SK-N-SH (cell line): ENCODE measurements at regions not wholly inside any gene's neighbourhood (a gene's known extent, or its start where the extent isn't known, plus 50 kb on each side); places are given as distances from the start of the nearest gene placed in this dataset.

Experiments used
- CTCF ChIA-PET: fragments of 300-600, 350-600 bp; formaldehyde crosslinking; extraction: SDS; loops from one replicate; lab custom pipeline; 2021; lab: Yijun Ruan, JAX
- POLR2A ChIA-PET: fragments of 350-600 bp; sonication (Branson Sonifier 250); formaldehyde crosslinking; extraction: SDS; loops from one replicate; lab custom pipeline; 2020; ENCODE audit warnings: antibody characterized with exemption, inconsistent platforms; lab: Yijun Ruan, JAX
- DNase-seq: peaks from one replicate; pipeline ENCODE4 v3.0.0; 2012
- H2AFZ ChIP-seq: fragments of 200-600 bp; sonication (generic); 2 replicates; pipeline ENCODE4 v1.8.1; 2016; ENCODE audit warnings: antibody characterized with exemption, mild to moderate bottlenecking, low read depth
- H3F3A ChIP-seq: fragments of 200-600 bp; sonication (generic); replicated peaks from 2 replicates; pipeline ENCODE3; 2016; ENCODE audit warnings: antibody characterized with exemption, mild to moderate bottlenecking; ENCODE audit not compliant: insufficient read depth
- H3K27ac ChIP-seq, 2 experiments: fragments of 200-500 bp in 1 of 2; fragments of 200-600 bp in 1 of 2; sonication (Bioruptor generic) in 1 of 2; sonication (generic), shearing (Covaris generic) in 1 of 2; 2 replicates each; pipeline versions ENCODE4 v1.5.1 to v1.6.1; 2014 to 2016; ENCODE audit warnings: low read depth in 2 of 2, inconsistent platforms in 1 of 2, low read length in 1 of 2, mild to moderate bottlenecking in 1 of 2, mixed read lengths in 1 of 2
- H3K27me3 ChIP-seq: fragments of 200-600 bp; sonication (generic), shearing (Covaris generic); 2 replicates; pipeline ENCODE4 v1.6.1; 2016; ENCODE audit warnings: mixed run types; ENCODE audit not compliant: insufficient read depth
- H3K36me3 ChIP-seq, 2 experiments: fragments of 200-500 bp in 1 of 2; fragments of 200-600 bp in 1 of 2; sonication (Bioruptor generic) in 1 of 2; sonication (generic) in 1 of 2; replicated peaks in 1 of 2; 2 replicates each; pipeline versions ENCODE3 to v1.5.1; 2014 to 2016; ENCODE audit warnings: low read length in 1 of 2, mild to moderate bottlenecking in 1 of 2; ENCODE audit not compliant: insufficient read depth in 2 of 2, control insufficient read depth in 1 of 2
- H3K4me1 ChIP-seq, 2 experiments: fragments of 200-500 bp in 1 of 2; fragments of 200-600 bp in 1 of 2; sonication (Bioruptor generic) in 1 of 2; sonication (generic), shearing (Covaris generic) in 1 of 2; 2 replicates each; pipeline versions ENCODE4 v1.5.1 to v1.6.1; 2014 to 2016; ENCODE audit warnings: low read depth in 1 of 2, low read length in 1 of 2, mixed run types in 1 of 2; ENCODE audit not compliant: insufficient read depth in 2 of 2, control insufficient read depth in 1 of 2
- H3K4me2 ChIP-seq: fragments of 200-600 bp; sonication (generic), shearing (Covaris generic); 2 replicates; pipeline ENCODE4 v1.6.1; 2017; ENCODE audit warnings: mixed run types
- H3K4me3 ChIP-seq, 2 experiments: fragments of 200-500 bp in 1 of 2; fragments of 200-600 bp in 1 of 2; sonication (Bioruptor generic) in 1 of 2; sonication (generic), shearing (Covaris generic) in 1 of 2; 2 replicates each; pipeline versions ENCODE4 v1.5.1 to v1.8.1; 2014 to 2016; ENCODE audit warnings: low read depth in 2 of 2, inconsistent platforms in 1 of 2, low read length in 1 of 2, mild to moderate bottlenecking in 1 of 2, mixed read lengths in 1 of 2, moderate library complexity in 1 of 2
- H3K79me2 ChIP-seq: fragments of 200-600 bp; sonication (generic); 2 replicates; pipeline ENCODE4 v1.8.1; 2017; ENCODE audit warnings: mild to moderate bottlenecking; ENCODE audit not compliant: insufficient read depth
- H3K9ac ChIP-seq: fragments of 200-600 bp; sonication (generic); 2 replicates; pipeline ENCODE4 v1.6.1; 2017; ENCODE audit warnings: mixed run types
- H3K9me2 ChIP-seq: fragments of 200-600 bp; sonication (generic); 2 replicates; pipeline ENCODE4 v1.6.1; 2017; ENCODE audit warnings: mixed run types
- H3K9me3 ChIP-seq: fragments of 200-600 bp; sonication (generic); 2 replicates; pipeline ENCODE4 v1.6.1; 2017; ENCODE audit warnings: mixed run types, mild to moderate bottlenecking, moderate library complexity
- H4K20me1 ChIP-seq: fragments of 200-600 bp; sonication (generic); 2 replicates; pipeline ENCODE4 v1.6.1; 2017; ENCODE audit warnings: mild to moderate bottlenecking, mixed run types; ENCODE audit not compliant: insufficient read depth
- CHD2 ChIP-seq: fragments of 150-350 bp; IDR thresholded peaks from 2 replicates; pipeline ENCODE4 v1.6.1; 2018; ENCODE audit warnings: low read length; ENCODE audit not compliant: partially characterized antibody
- EP300 ChIP-seq, 2 experiments: IDR thresholded peaks; 2 replicates each; pipeline versions ENCODE4 v1.4.0 to v1.6.1; 2012; ENCODE audit warnings: borderline replicate concordance in 1 of 2, low read depth in 1 of 2, low read length in 1 of 2
- POLR2AphosphoS5 ChIP-seq: IDR thresholded peaks from 2 replicates; pipeline ENCODE4 v1.6.1; 2012; ENCODE audit warnings: low read depth, low read length
- RCOR1 ChIP-seq: fragments of 150-350 bp; IDR thresholded peaks from 2 replicates; pipeline ENCODE4 v1.6.1; 2017; ENCODE audit warnings: antibody characterized with exemption, low read length
- RXRA ChIP-seq: IDR thresholded peaks from 2 replicates; pipeline ENCODE4 v1.4.0; 2012; ENCODE audit warnings: low read depth, mild to moderate bottlenecking, borderline replicate concordance
- TAF1 ChIP-seq: IDR thresholded peaks from 2 replicates; pipeline ENCODE4 v1.6.1; 2012; ENCODE audit warnings: low read depth, mild to moderate bottlenecking, low read length, moderate library complexity, borderline replicate concordance
- TCF12 ChIP-seq: IDR thresholded peaks from 2 replicates; pipeline ENCODE4 v1.4.0; 2012
- TEAD4 ChIP-seq: IDR thresholded peaks from 2 replicates; pipeline ENCODE4 v1.4.0; 2012; ENCODE audit warnings: mild to moderate bottlenecking, borderline replicate concordance; ENCODE audit not compliant: insufficient read depth
- WGBS: methylation state at CpG from one replicate; pipeline ENCODE4 v1.1.6; 2017; ENCODE audit warnings: low lambda C conversion rate; 5-methylcytosine and 5-hydroxymethylcytosine counted together
- TF ChIP-seq, protein P1 (sequence below): fragments of 200-600 bp; sonication (generic); IDR thresholded peaks from 2 replicates; pipeline ENCODE4 v1.6.1; 2017; ENCODE audit warnings: antibody characterized with exemption, mild to moderate bottlenecking, moderate library complexity
- TF ChIP-seq, protein P2 (sequence below): IDR thresholded peaks from 2 replicates; pipeline ENCODE4 v1.6.1; 2012; ENCODE audit warnings: mild to moderate bottlenecking, low read depth, low read length, moderate library complexity
- TF ChIP-seq, protein P3 (sequence below): IDR thresholded peaks from 2 replicates; pipeline ENCODE4 v1.4.0; 2012; ENCODE audit warnings: low read depth, borderline replicate concordance

DNA sequence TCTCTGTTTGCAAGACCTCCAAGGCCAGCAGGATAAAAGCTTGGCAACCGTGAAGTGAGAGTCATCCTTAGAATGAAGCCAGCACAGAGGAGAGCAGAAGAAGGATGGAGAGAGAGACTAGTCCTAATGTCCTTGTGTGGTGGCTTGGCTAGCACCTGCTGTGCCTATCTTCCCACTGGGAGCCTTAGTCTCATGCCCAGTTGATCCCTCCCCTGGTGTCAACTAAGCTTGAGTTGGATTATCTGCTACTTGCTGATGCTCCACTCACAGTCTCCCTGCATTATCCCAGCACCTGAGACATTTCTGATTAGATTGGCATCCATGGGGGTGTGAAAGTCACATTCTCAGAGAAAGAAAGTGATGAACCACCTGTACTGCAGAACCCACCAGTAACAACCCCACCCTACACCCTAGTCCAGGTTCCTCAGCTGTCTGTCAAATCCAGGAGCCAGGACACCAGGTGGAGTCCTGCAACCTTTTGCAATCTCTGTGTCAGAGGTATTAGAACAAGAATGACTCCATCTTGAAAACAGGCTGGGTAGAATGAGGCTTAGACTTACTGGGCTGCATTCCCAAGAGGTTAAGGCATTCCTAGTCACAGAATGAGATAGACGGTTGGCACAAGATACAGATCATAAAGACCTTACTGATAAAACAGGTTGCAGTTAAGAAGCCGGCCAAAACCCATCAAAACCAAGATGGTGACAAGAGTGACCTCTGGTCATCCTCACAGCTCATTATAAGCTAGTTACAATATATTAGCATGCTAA lies 460.2 kb upstream of the C16orf82 start:
- no peaks in the 10 kb centered on the region for H3K9me3 ChIP-seq

More for the DNA sequence above, 460.2 kb upstream of the C16orf82 start:
- no peak overlapping the region for H3K4me3 ChIP-seq
- H3F3A ChIP-seq = no peaks in the 10 kb centered on the region
- H2AFZ ChIP-seq = no peak overlapping the region
- CTCF ChIA-PET = no interaction called here
- POLR2A ChIA-PET = no interaction called here
- no peaks in the 10 kb centered on the region for H3K27me3 ChIP-seq
- H3K79me2 ChIP-seq = no peaks in the 10 kb centered on the region
- no peak overlapping the region for H3K27ac ChIP-seq
- no peaks in the 10 kb centered on the region for H3K9me2 ChIP-seq
- H3K9ac ChIP-seq = no peak overlapping the region
- no peaks in the 10 kb centered on the region for H3K36me3 ChIP-seq
- no peak overlapping the region for H3K4me2 ChIP-seq
- DNase-seq = no peak
- no peaks in the 10 kb centered on the region for H3K4me1 ChIP-seq
- 0% methylated on average over 3 of the region's 3 CpGs for WGBS
- no peak for TF ChIP-seq TCF12
- no peak for TF ChIP-seq TAF1
- TF ChIP-seq CHD2 = no peak
- TF ChIP-seq, protein P1, sequence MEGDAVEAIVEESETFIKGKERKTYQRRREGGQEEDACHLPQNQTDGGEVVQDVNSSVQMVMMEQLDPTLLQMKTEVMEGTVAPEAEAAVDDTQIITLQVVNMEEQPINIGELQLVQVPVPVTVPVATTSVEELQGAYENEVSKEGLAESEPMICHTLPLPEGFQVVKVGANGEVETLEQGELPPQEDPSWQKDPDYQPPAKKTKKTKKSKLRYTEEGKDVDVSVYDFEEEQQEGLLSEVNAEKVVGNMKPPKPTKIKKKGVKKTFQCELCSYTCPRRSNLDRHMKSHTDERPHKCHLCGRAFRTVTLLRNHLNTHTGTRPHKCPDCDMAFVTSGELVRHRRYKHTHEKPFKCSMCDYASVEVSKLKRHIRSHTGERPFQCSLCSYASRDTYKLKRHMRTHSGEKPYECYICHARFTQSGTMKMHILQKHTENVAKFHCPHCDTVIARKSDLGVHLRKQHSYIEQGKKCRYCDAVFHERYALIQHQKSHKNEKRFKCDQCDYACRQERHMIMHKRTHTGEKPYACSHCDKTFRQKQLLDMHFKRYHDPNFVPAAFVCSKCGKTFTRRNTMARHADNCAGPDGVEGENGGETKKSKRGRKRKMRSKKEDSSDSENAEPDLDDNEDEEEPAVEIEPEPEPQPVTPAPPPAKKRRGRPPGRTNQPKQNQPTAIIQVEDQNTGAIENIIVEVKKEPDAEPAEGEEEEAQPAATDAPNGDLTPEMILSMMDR = no peak
- TF ChIP-seq RCOR1 = no peak
- no peak for TF ChIP-seq RXRA
- TF ChIP-seq EP300 (IDR thresholded peaks at IDR 0.05; ENCODE audit: borderline replicate concordance in 1 of 2, low read depth in 1 of 2, low read length in 1 of 2) = no peak
- no peak for TF ChIP-seq TEAD4
- no peak for TF ChIP-seq POLR2AphosphoS5
- TF ChIP-seq, protein P2, sequence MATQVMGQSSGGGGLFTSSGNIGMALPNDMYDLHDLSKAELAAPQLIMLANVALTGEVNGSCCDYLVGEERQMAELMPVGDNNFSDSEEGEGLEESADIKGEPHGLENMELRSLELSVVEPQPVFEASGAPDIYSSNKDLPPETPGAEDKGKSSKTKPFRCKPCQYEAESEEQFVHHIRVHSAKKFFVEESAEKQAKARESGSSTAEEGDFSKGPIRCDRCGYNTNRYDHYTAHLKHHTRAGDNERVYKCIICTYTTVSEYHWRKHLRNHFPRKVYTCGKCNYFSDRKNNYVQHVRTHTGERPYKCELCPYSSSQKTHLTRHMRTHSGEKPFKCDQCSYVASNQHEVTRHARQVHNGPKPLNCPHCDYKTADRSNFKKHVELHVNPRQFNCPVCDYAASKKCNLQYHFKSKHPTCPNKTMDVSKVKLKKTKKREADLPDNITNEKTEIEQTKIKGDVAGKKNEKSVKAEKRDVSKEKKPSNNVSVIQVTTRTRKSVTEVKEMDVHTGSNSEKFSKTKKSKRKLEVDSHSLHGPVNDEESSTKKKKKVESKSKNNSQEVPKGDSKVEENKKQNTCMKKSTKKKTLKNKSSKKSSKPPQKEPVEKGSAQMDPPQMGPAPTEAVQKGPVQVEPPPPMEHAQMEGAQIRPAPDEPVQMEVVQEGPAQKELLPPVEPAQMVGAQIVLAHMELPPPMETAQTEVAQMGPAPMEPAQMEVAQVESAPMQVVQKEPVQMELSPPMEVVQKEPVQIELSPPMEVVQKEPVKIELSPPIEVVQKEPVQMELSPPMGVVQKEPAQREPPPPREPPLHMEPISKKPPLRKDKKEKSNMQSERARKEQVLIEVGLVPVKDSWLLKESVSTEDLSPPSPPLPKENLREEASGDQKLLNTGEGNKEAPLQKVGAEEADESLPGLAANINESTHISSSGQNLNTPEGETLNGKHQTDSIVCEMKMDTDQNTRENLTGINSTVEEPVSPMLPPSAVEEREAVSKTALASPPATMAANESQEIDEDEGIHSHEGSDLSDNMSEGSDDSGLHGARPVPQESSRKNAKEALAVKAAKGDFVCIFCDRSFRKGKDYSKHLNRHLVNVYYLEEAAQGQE = no peak
- TF ChIP-seq, protein P3, sequence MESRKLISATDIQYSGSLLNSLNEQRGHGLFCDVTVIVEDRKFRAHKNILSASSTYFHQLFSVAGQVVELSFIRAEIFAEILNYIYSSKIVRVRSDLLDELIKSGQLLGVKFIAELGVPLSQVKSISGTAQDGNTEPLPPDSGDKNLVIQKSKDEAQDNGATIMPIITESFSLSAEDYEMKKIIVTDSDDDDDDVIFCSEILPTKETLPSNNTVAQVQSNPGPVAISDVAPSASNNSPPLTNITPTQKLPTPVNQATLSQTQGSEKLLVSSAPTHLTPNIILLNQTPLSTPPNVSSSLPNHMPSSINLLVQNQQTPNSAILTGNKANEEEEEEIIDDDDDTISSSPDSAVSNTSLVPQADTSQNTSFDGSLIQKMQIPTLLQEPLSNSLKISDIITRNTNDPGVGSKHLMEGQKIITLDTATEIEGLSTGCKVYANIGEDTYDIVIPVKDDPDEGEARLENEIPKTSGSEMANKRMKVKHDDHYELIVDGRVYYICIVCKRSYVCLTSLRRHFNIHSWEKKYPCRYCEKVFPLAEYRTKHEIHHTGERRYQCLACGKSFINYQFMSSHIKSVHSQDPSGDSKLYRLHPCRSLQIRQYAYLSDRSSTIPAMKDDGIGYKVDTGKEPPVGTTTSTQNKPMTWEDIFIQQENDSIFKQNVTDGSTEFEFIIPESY = no peak
- TF ChIP-seq, all 33 proteins: peak for 0
- H4K20me1 ChIP-seq = no peaks in the 10 kb centered on the region
